HG02571 (cell line): ENCODE measurements at regions not wholly inside any gene's neighbourhood (a gene's known extent, or its start where the extent isn't known, plus 50 kb on each side); places are given as distances from the start of the nearest gene placed in this dataset.
"Not testable (repeated sequence)": the region's sequence is repeated elsewhere in the genome, so short reads cannot be mapped to it uniquely, and the experiment has no call there.

Experiments used
- ATAC-seq: cut with Tn5 transposase; IDR thresholded peaks from one replicate; pipeline ENCODE4 v1.9.1; 2021; ENCODE audit warnings: mild to moderate bottlenecking, moderate library complexity; ENCODE audit not compliant: unreplicated experiment

GRCh38 chr3:106827515-106828213, 549.6 kb upstream of the CCDC54 start:
- ATAC-seq: no peak

- no peak for ATAC-seq
Observed at GRCh38 chr3:106829206-106829605, 548.0 kb upstream of the CCDC54 start.

GRCh38 chr3:106830334-106830733, 546.9 kb upstream of the CCDC54 start:
- no peak for ATAC-seq

GRCh38 chr3:106836906-106837305, 540.3 kb upstream of the CCDC54 start:
- no peak for ATAC-seq

- ATAC-seq: no peak
Observed at GRCh38 chr3:106837616-106838015, 539.6 kb upstream of the CCDC54 start.

GRCh38 chr3:106839576-106840280, 537.5 kb upstream of the CCDC54 start:
- ATAC-seq: no peak

GRCh38 chr3:106840319-106840718, 536.9 kb upstream of the CCDC54 start:
- ATAC-seq: no peak

GRCh38 chr3:106842151-106842550, 535.1 kb upstream of the CCDC54 start:
- ATAC-seq: no peak

GRCh38 chr3:106844638-106845037, 532.6 kb upstream of the CCDC54 start:
- no peak for ATAC-seq

- no peak for ATAC-seq
Observed at GRCh38 chr3:106848099-106848498, 529.1 kb upstream of the CCDC54 start.

GRCh38 chr3:106850437-106850836, 526.8 kb upstream of the CCDC54 start:
- no peak for ATAC-seq

GRCh38 chr3:106858321-106858720, 518.9 kb upstream of the CCDC54 start:
- ATAC-seq: not testable (repeated sequence)

- ATAC-seq: no peak
Observed at GRCh38 chr3:106860182-106860581, 517.1 kb upstream of the CCDC54 start.

GRCh38 chr3:106862067-106862466, 515.2 kb upstream of the CCDC54 start:
- ATAC-seq: no peak

GRCh38 chr3:106877627-106878026, 499.6 kb upstream of the CCDC54 start:
- ATAC-seq: no peak

GRCh38 chr3:106880206-106880605, 497.0 kb upstream of the CCDC54 start:
- ATAC-seq: no peak

GRCh38 chr3:106881186-106881585, 496.1 kb upstream of the CCDC54 start:
- ATAC-seq: no peak

GRCh38 chr3:106882297-106882696, 494.9 kb upstream of the CCDC54 start:
- no peak for ATAC-seq

- no peak for ATAC-seq
Observed at GRCh38 chr3:106906074-106906473, 471.2 kb upstream of the CCDC54 start.

- no peak for ATAC-seq
Observed at GRCh38 chr3:106908181-106908938, 468.9 kb upstream of the CCDC54 start.

GRCh38 chr3:106913111-106913698, 464.0 kb upstream of the CCDC54 start:
- no peak for ATAC-seq
